ENCODE measurements at regions not wholly inside any gene's neighbourhood (a gene's known extent, or its start where the extent isn't known, plus 50 kb on each side); places are given as distances from the start of the nearest gene placed in this dataset.
A peak's percentile ranks its signal among the peaks of the same experiment; 100 is the strongest.

GRCh38 chr2:239781454-239781853 is 243.7 kb downstream of the NDUFA10 start:
- H3K36me3 ChIP-seq, result no peaks in the 10 kb centered on the region
- WGBS, 4 donors, result 84 to 90% (median 85%) methylated on average over 5 of the region's 5 CpGs
- no peak overlapping the region for H3K27ac ChIP-seq
- intact Hi-C loops (cut with DNase I), result no loop called here
- H3K4me3 ChIP-seq, result no peak overlapping the region
- TF ChIP-seq POLR2A (IDR thresholded peaks at IDR 0.05), result no peak
- TF ChIP-seq CTCF (IDR thresholded peaks at IDR 0.05), result no peak
- peak in 1 of 5 donors; percentile 9 for DNase-seq
- peaks cover 0 to 24% (median 6%) of the 10 kb centered on the region in 9 donors for H3K27me3 ChIP-seq
- no peaks in the 10 kb centered on the region for H3K4me1 ChIP-seq
- H3K9me3 ChIP-seq, result peaks cover 0 to 12% (median 0%) of the 10 kb centered on the region in 12 donors
- ATAC-seq, result no peak

GRCh38 chr2:239780236-239780994 is 244.7 kb downstream of the NDUFA10 start:
- no peak overlapping the region for H3K27ac ChIP-seq
- TF ChIP-seq CTCF (IDR thresholded peaks at IDR 0.05) (no peak), POLR2A (IDR thresholded peaks at IDR 0.05) (no peak)
- 89 to 90% (median 89%) methylated on average over 18 to 19 of the region's 19 CpGs for WGBS, 4 donors
- no peak overlapping the region for H3K4me3 ChIP-seq
- peaks cover 0 to 27% (median 6%) of the 10 kb centered on the region in 9 donors for H3K27me3 ChIP-seq
- intact Hi-C loops (cut with DNase I), result no loop called here
- H3K4me1 ChIP-seq, result no peaks in the 10 kb centered on the region
- H3K36me3 ChIP-seq, result no peaks in the 10 kb centered on the region
- H3K9me3 ChIP-seq, result peaks cover 0 to 6% (median 0%) of the 10 kb centered on the region in 12 donors
- DNase-seq (peak in 1 of 5 donors; percentile 6), ATAC-seq (no peak)

- ATAC-seq (no peak), DNase-seq (peak in 1 of 5 donors; percentile 6)
- 89 to 96% (median 94%) methylated on average over 7 to 10 of the region's 10 CpGs for WGBS, 4 donors
- H3K27me3 ChIP-seq, result peaks cover 0 to 34% (median 6%) of the 10 kb centered on the region in 9 donors
- no peak overlapping the region for H3K27ac ChIP-seq
- peaks cover 0 to 5% (median 0%) of the 10 kb centered on the region in 12 donors for H3K9me3 ChIP-seq
- TF ChIP-seq CTCF (IDR thresholded peaks at IDR 0.05) (no peak), POLR2A (IDR thresholded peaks at IDR 0.05) (no peak)
- H3K4me1 ChIP-seq, result no peaks in the 10 kb centered on the region
- H3K4me3 ChIP-seq, result no peak overlapping the region
- no peaks in the 10 kb centered on the region for H3K36me3 ChIP-seq
- intact Hi-C loops (cut with DNase I), result no loop called here
Measured at GRCh38 chr2:239779584-239779983, 245.6 kb downstream of the NDUFA10 start.

GRCh38 chr2:239778861-239779558 is 246.1 kb downstream of the NDUFA10 start:
- no peak overlapping the region for H3K4me3 ChIP-seq
- 87 to 91% (median 90%) methylated on average over 9 to 13 of the region's 13 CpGs for WGBS, 4 donors
- H3K27me3 ChIP-seq, result peaks cover 0 to 34% (median 6%) of the 10 kb centered on the region in 9 donors
- peaks cover 0 to 5% (median 0%) of the 10 kb centered on the region in 12 donors for H3K9me3 ChIP-seq
- H3K27ac ChIP-seq, result no peak overlapping the region
- DNase-seq (no peak), ATAC-seq (no peak)
- TF ChIP-seq CTCF (IDR thresholded peaks at IDR 0.05), result no peak
- no peak for TF ChIP-seq POLR2A (IDR thresholded peaks at IDR 0.05)
- H3K36me3 ChIP-seq, result no peaks in the 10 kb centered on the region
- H3K4me1 ChIP-seq, result no peaks in the 10 kb centered on the region
- intact Hi-C loops (cut with DNase I), result no loop called here
